ENCODE measurements at regions not wholly inside any gene's neighbourhood (a gene's known extent, or its start where the extent isn't known, plus 50 kb on each side); places are given as distances from the start of the nearest gene placed in this dataset.
"Not testable (repeated sequence)": the region's sequence is repeated elsewhere in the genome, so short reads cannot be mapped to it uniquely, and the experiment has no call there.

GRCh38 chr5:167296066-167296465, 995.4 kb upstream of the WWC1 start:
- intact Hi-C loops (cut with micrococcal nuclease): no loop called here
- no peak overlapping the region for H3K4me3 Mint-ChIP-seq
- 47% methylated on average over 3 of the region's 5 CpGs for WGBS (ENCODE audit: insufficient coverage)
- Histone ChIP-seq H3K79me2 (ENCODE audit: control insufficient read depth, insufficient read depth, low read length) (no peaks in the 10 kb centered on the region), H3K4me1 (ENCODE audit: control insufficient read depth in 2 of 2, insufficient read depth in 2 of 2, low read length in 2 of 2) (no peaks in the 10 kb centered on the region), H2AFZ (ENCODE audit: insufficient read depth, low read depth, low read length, poor library complexity, severe bottlenecking) (no peak overlapping the region), H3K36me3 (replicated peaks in 1 of 2; ENCODE audit: control extremely low read depth in 1 of 2, control insufficient read depth in 1 of 2, extremely low read depth in 1 of 2, insufficient read depth in 2 of 2, low read length in 1 of 2) (no peaks in the 10 kb centered on the region), H3K27ac (ENCODE audit: low read length in 2 of 2) (no peak overlapping the region), H3K9me3 (ENCODE audit: control extremely low read depth in 1 of 3, control insufficient read depth in 2 of 3, insufficient read depth in 1 of 3, low read length in 2 of 3) (no peaks in the 10 kb centered on the region), H3K27me3 (replicated peaks in 1 of 4; ENCODE audit: control extremely low read depth in 1 of 4, control insufficient read depth in 3 of 4, insufficient read depth in 4 of 4, low read length in 3 of 4) (no peaks in the 10 kb centered on the region), H3K9ac (ENCODE audit: low read length) (no peak overlapping the region), H3K4me3 (ENCODE audit: control extremely low read depth in 1 of 5, extremely low read depth in 1 of 5, insufficient read depth in 1 of 5, low read depth in 2 of 5, low read length in 4 of 5) (no peak overlapping the region), H4K20me1 (ENCODE audit: control insufficient read depth, insufficient read depth, low read length, poor library complexity, severe bottlenecking) (no peaks in the 10 kb centered on the region), H3K4me2 (replicated peaks; ENCODE audit: low read depth, low read length, poor library complexity, severe bottlenecking) (no peak overlapping the region)
- no peaks in the 10 kb centered on the region for H3K27me3 Mint-ChIP-seq
- POLR2A ChIA-PET: no interaction called here
- TF ChIP-seq EZH2 (IDR thresholded peaks at IDR 0.05; ENCODE audit: borderline replicate concordance, insufficient read depth, low read depth, low read length, poor library complexity, severe bottlenecking) (no peak), CTCF (IDR thresholded peaks at IDR 0.05) (no peak)
- DNase-seq (no peak), ATAC-seq (ENCODE audit: low read depth) (no peak)
- H3K9me3 Mint-ChIP-seq (ENCODE audit: insufficient read depth): no peaks in the 10 kb centered on the region
- no peaks in the 10 kb centered on the region for H3K4me1 Mint-ChIP-seq
- no peak overlapping the region for H3K27ac Mint-ChIP-seq
- CTCF ChIA-PET: no interaction called here

GRCh38 chr5:167296661-167297060, 994.8 kb upstream of the WWC1 start:
- POLR2A ChIA-PET: no interaction called here

DNA sequence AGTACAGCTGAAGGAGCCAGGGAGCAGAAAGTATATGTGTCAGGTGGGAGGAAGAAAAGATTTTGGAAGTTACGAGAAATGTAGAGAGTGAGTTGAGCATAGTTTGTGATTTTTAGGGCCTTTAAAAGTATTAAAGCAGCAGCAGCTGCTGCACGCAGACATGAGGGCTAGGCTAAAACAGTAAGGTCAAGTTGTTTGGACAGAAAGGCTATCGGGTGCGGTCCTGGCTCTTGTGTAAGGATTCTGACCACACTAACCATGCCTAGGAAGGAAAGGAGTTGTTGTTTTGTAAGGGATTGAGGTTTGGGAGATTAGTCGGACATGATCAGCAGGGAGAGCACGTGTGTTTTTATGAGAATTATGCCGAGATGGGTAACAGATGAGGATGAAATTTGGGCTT, 991.6 kb upstream of the WWC1 start:
- H3K27me3 Mint-ChIP-seq; H3K4me1 ChIP-seq (ENCODE audit: control insufficient read depth in 2 of 2, insufficient read depth in 2 of 2, low read length in 2 of 2); intact Hi-C loops (cut with micrococcal nuclease); H3K4me3 Mint-ChIP-seq; H4K20me1 ChIP-seq (ENCODE audit: control insufficient read depth, insufficient read depth, low read length, poor library complexity, severe bottlenecking); H3K27ac Mint-ChIP-seq; H3K9me3 ChIP-seq (ENCODE audit: control extremely low read depth in 1 of 3, control insufficient read depth in 2 of 3, insufficient read depth in 1 of 3, low read length in 2 of 3); H3K9ac ChIP-seq (ENCODE audit: low read length); CTCF ChIA-PET; H2AFZ ChIP-seq (ENCODE audit: insufficient read depth, low read depth, low read length, poor library complexity, severe bottlenecking); POLR2A ChIA-PET; H3K4me1 Mint-ChIP-seq; H3K9me3 Mint-ChIP-seq (ENCODE audit: insufficient read depth); H3K36me3 ChIP-seq (replicated peaks in 1 of 2; ENCODE audit: control extremely low read depth in 1 of 2, control insufficient read depth in 1 of 2, extremely low read depth in 1 of 2, insufficient read depth in 2 of 2, low read length in 1 of 2); H3K79me2 ChIP-seq (ENCODE audit: control insufficient read depth, insufficient read depth, low read length); H3K27me3 ChIP-seq (replicated peaks in 1 of 4; ENCODE audit: control extremely low read depth in 1 of 4, control insufficient read depth in 3 of 4, insufficient read depth in 4 of 4, low read length in 3 of 4); H3K27ac ChIP-seq (ENCODE audit: low read length in 2 of 2); H3K4me3 ChIP-seq (ENCODE audit: control extremely low read depth in 1 of 5, extremely low read depth in 1 of 5, insufficient read depth in 1 of 5, low read depth in 2 of 5, low read length in 4 of 5); ATAC-seq (ENCODE audit: low read depth); DNase-seq; H3K4me2 ChIP-seq (replicated peaks; ENCODE audit: low read depth, low read length, poor library complexity, severe bottlenecking): not testable (repeated sequence)
- WGBS (ENCODE audit: insufficient coverage): 81% methylated on average over 7 of the region's 7 CpGs

More at GRCh38 chr5:167296661-167297060, 994.8 kb upstream of the WWC1 start:
- no peak overlapping the region for H3K27ac ChIP-seq (ENCODE audit: low read length in 2 of 2)
- no peak for TF ChIP-seq CTCF (IDR thresholded peaks at IDR 0.05)
- no peak for TF ChIP-seq EZH2 (IDR thresholded peaks at IDR 0.05; ENCODE audit: borderline replicate concordance, insufficient read depth, low read depth, low read length, poor library complexity, severe bottlenecking)
- no peaks in the 10 kb centered on the region for H3K36me3 ChIP-seq (replicated peaks in 1 of 2; ENCODE audit: control extremely low read depth in 1 of 2, control insufficient read depth in 1 of 2, extremely low read depth in 1 of 2, insufficient read depth in 2 of 2, low read length in 1 of 2)
- no peak overlapping the region for H3K4me2 ChIP-seq (replicated peaks; ENCODE audit: low read depth, low read length, poor library complexity, severe bottlenecking)
- 100% methylated on average over 1 of the region's 1 CpG for WGBS (ENCODE audit: insufficient coverage)
- no peaks in the 10 kb centered on the region for H3K27me3 Mint-ChIP-seq
- H3K9ac ChIP-seq (ENCODE audit: low read length): no peak overlapping the region
- ATAC-seq (ENCODE audit: low read depth) (no peak), DNase-seq (no peak)
- H3K4me3 ChIP-seq (ENCODE audit: control extremely low read depth in 1 of 5, extremely low read depth in 1 of 5, insufficient read depth in 1 of 5, low read depth in 2 of 5, low read length in 4 of 5): no peak overlapping the region
- H3K79me2 ChIP-seq (ENCODE audit: control insufficient read depth, insufficient read depth, low read length): no peaks in the 10 kb centered on the region
- H4K20me1 ChIP-seq (ENCODE audit: control insufficient read depth, insufficient read depth, low read length, poor library complexity, severe bottlenecking): no peaks in the 10 kb centered on the region
- H3K4me1 Mint-ChIP-seq: no peaks in the 10 kb centered on the region
- H3K4me3 Mint-ChIP-seq: no peak overlapping the region
- intact Hi-C loops (cut with micrococcal nuclease): no loop called here
- H3K9me3 Mint-ChIP-seq (ENCODE audit: insufficient read depth): no peaks in the 10 kb centered on the region
- no peaks in the 10 kb centered on the region for H3K4me1 ChIP-seq (ENCODE audit: control insufficient read depth in 2 of 2, insufficient read depth in 2 of 2, low read length in 2 of 2)
- H3K27me3 ChIP-seq (replicated peaks in 1 of 4; ENCODE audit: control extremely low read depth in 1 of 4, control insufficient read depth in 3 of 4, insufficient read depth in 4 of 4, low read length in 3 of 4): no peaks in the 10 kb centered on the region
- no peak overlapping the region for H2AFZ ChIP-seq (ENCODE audit: insufficient read depth, low read depth, low read length, poor library complexity, severe bottlenecking)
- no peak overlapping the region for H3K27ac Mint-ChIP-seq
- CTCF ChIA-PET: no interaction called here
- no peaks in the 10 kb centered on the region for H3K9me3 ChIP-seq (ENCODE audit: control extremely low read depth in 1 of 3, control insufficient read depth in 2 of 3, insufficient read depth in 1 of 3, low read length in 2 of 3)
